GM21381 (cell line): ENCODE measurements at regions not wholly inside any gene's neighbourhood (a gene's known extent, or its start where the extent isn't known, plus 50 kb on each side); places are given as distances from the start of the nearest gene placed in this dataset.
"Not testable (repeated sequence)": the region's sequence is repeated elsewhere in the genome, so short reads cannot be mapped to it uniquely, and the experiment has no call there.

Source experiments
- ATAC-seq: cut with Tn5 transposase; IDR thresholded peaks from one replicate; pipeline ENCODE4 v1.9.1; 2021; ENCODE audit warnings: mild to moderate bottlenecking, moderate library complexity; ENCODE audit not compliant: unreplicated experiment

- no peak for ATAC-seq
Measured at GRCh38 chr6:134585517-134585873, 267.6 kb upstream of the SGK1 start.

GRCh38 chr6:134584847-134585516, 267.1 kb upstream of the SGK1 start:
- no peak for ATAC-seq

- no peak for ATAC-seq
Measured at GRCh38 chr6:134577998-134578397, 260.1 kb upstream of the SGK1 start.

GRCh38 chr6:134575221-134575620, 257.3 kb upstream of the SGK1 start:
- ATAC-seq = no peak

- no peak for ATAC-seq
Measured at GRCh38 chr6:134574491-134574890, 256.6 kb upstream of the SGK1 start.

- not testable (repeated sequence) for ATAC-seq
Measured at GRCh38 chr6:134569996-134570395, 252.1 kb upstream of the SGK1 start.

GRCh38 chr6:134564705-134565104, 246.8 kb upstream of the SGK1 start:
- no peak for ATAC-seq

- ATAC-seq = no peak
Measured at GRCh38 chr6:134560019-134560418, 242.1 kb upstream of the SGK1 start.

GRCh38 chr6:134557509-134557908, 239.6 kb upstream of the SGK1 start:
- no peak for ATAC-seq

- no peak for ATAC-seq
Measured at GRCh38 chr6:134555672-134556071, 237.8 kb upstream of the SGK1 start.

GRCh38 chr6:134553936-134554335, 236.0 kb upstream of the SGK1 start:
- ATAC-seq = no peak

- no peak for ATAC-seq
Measured at GRCh38 chr6:134551245-134551960, 233.5 kb upstream of the SGK1 start.

- ATAC-seq = no peak
Measured at GRCh38 chr6:134550604-134551003, 232.7 kb upstream of the SGK1 start.

- no peak for ATAC-seq
Measured at GRCh38 chr6:134549854-134550253, 231.9 kb upstream of the SGK1 start.

GRCh38 chr6:134546962-134547645, 229.2 kb upstream of the SGK1 start:
- ATAC-seq = no peak

GRCh38 chr6:134544737-134545136, 226.8 kb upstream of the SGK1 start:
- ATAC-seq = no peak

- ATAC-seq = no peak
Measured at GRCh38 chr6:134543128-134543527, 225.2 kb upstream of the SGK1 start.

- ATAC-seq = no peak
Measured at GRCh38 chr6:134541001-134541400, 223.1 kb upstream of the SGK1 start.

GRCh38 chr6:134539865-134540323, 222.0 kb upstream of the SGK1 start:
- ATAC-seq = no peak

GRCh38 chr6:134537765-134538164, 219.9 kb upstream of the SGK1 start:
- not testable (repeated sequence) for ATAC-seq

GRCh38 chr6:134537146-134537555, 219.2 kb upstream of the SGK1 start:
- ATAC-seq = no peak

- ATAC-seq = no peak
Measured at GRCh38 chr6:134535831-134536230, 217.9 kb upstream of the SGK1 start.
